HCT116 (cell line): ENCODE measurements at regions not wholly inside any gene's neighbourhood (a gene's known extent, or its start where the extent isn't known, plus 50 kb on each side); places are given as distances from the start of the nearest gene placed in this dataset.

ENCODE experiments used
- CBX3 ChIP-seq: IDR thresholded peaks from 2 replicates; pipeline ENCODE4 v1.6.1; 2012; ENCODE audit warnings: low read depth
- ELF1 ChIP-seq: IDR thresholded peaks from 2 replicates; pipeline ENCODE4 v1.6.1; 2012; ENCODE audit warnings: low read depth, borderline replicate concordance
- MAX ChIP-seq: IDR thresholded peaks from 2 replicates; pipeline ENCODE4 v1.6.1; 2012
- POLR2A ChIP-seq: IDR thresholded peaks from 2 replicates; pipeline ENCODE4 v1.7.0; 2011; ENCODE audit warnings: borderline replicate concordance; ENCODE audit not compliant: insufficient read depth, insufficient read length; ENCODE audit errors: extremely low read depth
- SP1 ChIP-seq: IDR thresholded peaks from 2 replicates; pipeline ENCODE4 v1.6.1; 2012; ENCODE audit warnings: low read depth
- YY1 ChIP-seq: IDR thresholded peaks from 2 replicates; pipeline ENCODE4 v1.6.1; 2011; ENCODE audit warnings: low read length, low read depth, moderate library complexity, mild to moderate bottlenecking; ENCODE audit not compliant: insufficient replicate concordance; ENCODE audit errors: extremely low read depth

DNA sequence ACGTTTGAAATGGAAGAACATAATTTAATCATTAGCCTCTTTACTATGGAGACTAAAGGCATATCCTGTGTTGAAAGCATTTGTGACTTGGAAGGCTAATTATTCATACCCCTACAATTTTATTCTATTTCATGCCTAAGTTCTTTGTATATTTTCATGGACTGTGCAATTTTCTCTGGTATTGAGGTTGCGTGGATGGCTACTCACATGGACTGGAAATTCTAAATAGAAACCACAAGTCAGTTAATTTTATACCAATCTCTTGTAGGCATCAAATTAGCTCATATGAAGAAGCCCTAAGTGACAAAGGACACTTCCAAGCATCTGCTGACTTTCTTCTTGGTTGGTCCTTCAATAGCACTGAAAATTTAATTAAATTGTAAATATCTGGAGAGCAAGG is 1353.5 kb downstream of the ROBO1 start:
- TF ChIP-seq MAX = no peak
- no peak for TF ChIP-seq ELF1
- TF ChIP-seq YY1 = no peak
- no peak for TF ChIP-seq POLR2A
- no peak for TF ChIP-seq SP1
- TF ChIP-seq CBX3 = no peak
